ENCODE measurements at regions not wholly inside any gene's neighbourhood (a gene's known extent, or its start where the extent isn't known, plus 50 kb on each side); places are given as distances from the start of the nearest gene placed in this dataset.

DNA sequence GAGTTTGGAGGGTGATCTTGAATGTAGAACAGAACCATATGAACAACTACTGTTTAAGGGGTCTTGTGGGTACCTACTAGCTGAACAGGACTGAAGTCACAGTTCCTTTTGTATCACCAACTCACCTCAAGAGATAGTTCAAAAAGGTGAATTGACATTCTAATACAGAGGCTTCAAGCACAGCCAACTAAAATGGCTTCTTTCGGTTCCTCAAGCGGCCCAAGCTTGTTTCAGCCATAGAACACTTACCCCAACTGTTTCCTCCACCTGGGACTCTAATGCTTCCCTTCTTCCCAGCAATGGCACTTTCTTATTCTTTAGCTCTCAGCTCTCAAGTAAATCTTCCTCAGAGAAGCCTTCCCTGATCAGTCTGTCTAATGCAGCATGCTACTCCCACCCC, 277.5 kb upstream of the GK2 start (continued):
- TF ChIP-seq REST (IDR thresholded peaks at IDR 0.05; ENCODE audit: low read depth, low read length), result no peak

DNA sequence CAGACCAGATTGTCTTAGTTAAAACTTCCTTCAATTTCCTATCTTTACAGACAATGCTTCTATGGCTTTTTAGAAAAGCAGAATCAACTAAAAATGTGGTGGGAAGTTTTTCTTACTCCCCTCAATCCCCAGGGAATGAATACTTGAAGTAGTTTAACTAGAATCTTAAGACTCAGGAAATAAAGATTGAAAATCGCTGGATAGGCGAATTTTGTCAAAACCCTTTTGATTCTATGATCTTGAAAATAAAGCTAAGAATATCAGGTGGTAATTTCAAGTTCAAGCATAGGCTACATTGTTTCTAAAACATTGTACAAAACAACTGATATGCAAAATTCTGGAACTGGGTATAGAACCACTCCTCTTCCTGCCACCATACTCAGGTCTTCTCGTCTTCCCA, 276.5 kb upstream of the GK2 start:
- Histone ChIP-seq H3F3A (replicated peaks; ENCODE audit: insufficient read depth) (no peaks in the 10 kb centered on the region), H3K36me3 (replicated peaks in 1 of 2; ENCODE audit: control insufficient read depth in 1 of 2, insufficient read depth in 2 of 2, low read length in 1 of 2) (no peaks in the 10 kb centered on the region), H3K27ac (ENCODE audit: low read depth in 2 of 2, low read length in 1 of 2) (no peak overlapping the region), H2AFZ (ENCODE audit: low read depth) (no peak overlapping the region), H3K27me3 (ENCODE audit: insufficient read depth) (no peaks in the 10 kb centered on the region), H4K20me1 (ENCODE audit: insufficient read depth) (no peaks in the 10 kb centered on the region), H3K4me3 (ENCODE audit: low read depth in 2 of 2, low read length in 1 of 2) (no peak overlapping the region), H3K9me3 (no peaks in the 10 kb centered on the region), H3K4me2 (no peak overlapping the region), H3K79me2 (ENCODE audit: insufficient read depth) (no peaks in the 10 kb centered on the region), H3K9me2 (no peaks in the 10 kb centered on the region), H3K9ac (no peak overlapping the region), H3K4me1 (ENCODE audit: control insufficient read depth in 1 of 2, insufficient read depth in 2 of 2, low read depth in 1 of 2, low read length in 1 of 2) (no peaks in the 10 kb centered on the region)
- POLR2A ChIA-PET, result no interaction called here
- WGBS (ENCODE audit: low lambda C conversion rate), result 47% methylated on average over 3 of the region's 3 CpGs
- CTCF ChIA-PET, result no interaction called here
- no peak for TF ChIP-seq NRF1 (IDR thresholded peaks at IDR 0.05; ENCODE audit: low read depth, low read length)
- no peak for TF ChIP-seq RFX5 (IDR thresholded peaks at IDR 0.05; ENCODE audit: low read length)
- TF ChIP-seq, protein P1, sequence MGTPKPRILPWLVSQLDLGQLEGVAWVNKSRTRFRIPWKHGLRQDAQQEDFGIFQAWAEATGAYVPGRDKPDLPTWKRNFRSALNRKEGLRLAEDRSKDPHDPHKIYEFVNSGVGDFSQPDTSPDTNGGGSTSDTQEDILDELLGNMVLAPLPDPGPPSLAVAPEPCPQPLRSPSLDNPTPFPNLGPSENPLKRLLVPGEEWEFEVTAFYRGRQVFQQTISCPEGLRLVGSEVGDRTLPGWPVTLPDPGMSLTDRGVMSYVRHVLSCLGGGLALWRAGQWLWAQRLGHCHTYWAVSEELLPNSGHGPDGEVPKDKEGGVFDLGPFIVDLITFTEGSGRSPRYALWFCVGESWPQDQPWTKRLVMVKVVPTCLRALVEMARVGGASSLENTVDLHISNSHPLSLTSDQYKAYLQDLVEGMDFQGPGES (IDR thresholded peaks at IDR 0.05; ENCODE audit: low read depth, low read length), result no peak
- no peak for TF ChIP-seq JUND (IDR thresholded peaks at IDR 0.05)
- no peak for TF ChIP-seq GATA2 (CRISPR knock-in tag; IDR thresholded peaks at IDR 0.05)
- no peak for TF ChIP-seq FOXJ3 (CRISPR knock-in tag; IDR thresholded peaks at IDR 0.05)
- no peak for TF ChIP-seq REST (IDR thresholded peaks at IDR 0.05; ENCODE audit: low read depth, low read length)
- no peak for TF ChIP-seq MXI1 (IDR thresholded peaks at IDR 0.05; ENCODE audit: low read depth, low read length)
- DNase-seq, result no peak

All from SK-N-SH (cell line).